Suprapubic skin (tissue), 4 donors: ENCODE measurements at regions not wholly inside any gene's neighbourhood (a gene's known extent, or its start where the extent isn't known, plus 50 kb on each side); places are given as distances from the start of the nearest gene placed in this dataset.

Experiments used
- CTCF ChIP-seq, 2 donors: fragments of 200-600 bp in 1 of 2; fragments of 450-650 bp in 1 of 2; sonication (generic) in 1 of 2; IDR thresholded peaks; one replicate each; pipeline ENCODE4 v1.5.1; 2016 to 2019; ENCODE audit warnings: antibody characterized with exemption in 2 of 2, mild to moderate bottlenecking in 1 of 2, moderate library complexity in 1 of 2
- EP300 ChIP-seq: sonication (generic); formaldehyde crosslinking; IDR thresholded peaks from one replicate; pipeline ENCODE4 v1.6.1; 2017; ENCODE audit warnings: antibody characterized with exemption
- POLR2A ChIP-seq, 2 donors: fragments of 450-650 bp; IDR thresholded peaks; one replicate each; pipeline ENCODE4 v1.6.1; 2017; ENCODE audit warnings: antibody characterized with exemption in 2 of 2, mild to moderate bottlenecking in 2 of 2, moderate library complexity in 2 of 2
- POLR2AphosphoS5 ChIP-seq, 3 donors: sonication (generic); formaldehyde crosslinking; IDR thresholded peaks; one replicate each; pipeline ENCODE4 v1.6.1; 2017; ENCODE audit warnings: antibody characterized with exemption in 3 of 3

DNA sequence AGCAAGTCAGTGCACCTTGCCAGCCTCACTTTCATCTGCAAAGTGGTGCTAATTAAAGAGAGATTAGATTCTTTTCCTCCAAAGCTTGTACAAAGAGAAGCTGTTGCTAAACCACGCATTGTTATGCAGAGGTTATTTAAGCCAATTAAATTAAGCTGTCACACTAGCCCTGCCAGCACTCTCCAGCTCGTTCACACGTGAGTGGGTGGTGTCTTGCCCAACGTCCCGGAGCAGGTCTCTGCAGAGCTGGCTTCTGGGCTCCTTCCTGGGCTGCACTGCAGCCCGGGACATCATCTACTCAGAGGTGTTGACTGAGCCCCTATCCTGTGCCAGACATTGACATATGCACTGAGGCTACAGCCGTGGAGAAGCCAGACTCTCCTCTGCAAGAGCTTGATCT lies 401.6 kb upstream of the SULF2 start:
- TF ChIP-seq CTCF (IDR thresholded peaks at IDR 0.05) (no peak), POLR2AphosphoS5 (IDR thresholded peaks at IDR 0.05) (no peak), POLR2A (IDR thresholded peaks at IDR 0.05) (no peak), EP300 (no peak)
